Thymus (tissue), 11 donors: ENCODE measurements at regions not wholly inside any gene's neighbourhood (a gene's known extent, or its start where the extent isn't known, plus 50 kb on each side); places are given as distances from the start of the nearest gene placed in this dataset.

Experiments
- DNase-seq, 9 donors: peaks; one replicate each; pipeline ENCODE4 v3.0.0-alpha.2; 2013; ENCODE audit warnings: low spot score in 9 of 9, low read depth in 6 of 9, missing footprints in 1 of 9
- H3K27ac ChIP-seq, 2 donors: one replicate each; pipeline ENCODE4 v1.5.1; 2013; ENCODE audit warnings: control low read depth in 1 of 2, low read depth in 1 of 2, low read length in 1 of 2, mild to moderate bottlenecking in 1 of 2, moderate library complexity in 1 of 2
- H3K27me3 ChIP-seq, 2 donors: one replicate each; pipeline ENCODE4 v1.5.1; 2013; ENCODE audit warnings: low read length in 1 of 2; ENCODE audit not compliant: control insufficient read depth in 2 of 2, insufficient read depth in 1 of 2
- H3K36me3 ChIP-seq, 2 donors: one replicate each; pipeline ENCODE4 v1.5.1; 2013; ENCODE audit warnings: low read length in 1 of 2, mild to moderate bottlenecking in 1 of 2, moderate library complexity in 1 of 2; ENCODE audit not compliant: control insufficient read depth in 2 of 2, insufficient read depth in 2 of 2
- H3K4me1 ChIP-seq, 2 donors: one replicate each; pipeline ENCODE4 v1.5.1; 2013; ENCODE audit warnings: low read length in 2 of 2; ENCODE audit not compliant: control insufficient read depth in 2 of 2, insufficient read depth in 2 of 2
- H3K4me3 ChIP-seq, 2 donors: one replicate each; pipeline ENCODE4 v1.5.1; 2013; ENCODE audit warnings: low read length in 2 of 2, control low read depth in 1 of 2, mild to moderate bottlenecking in 1 of 2
- H3K9me3 ChIP-seq, 2 donors: one replicate each; pipeline ENCODE4 v1.5.1; 2013; ENCODE audit warnings: low read length in 1 of 2, mild to moderate bottlenecking in 1 of 2; ENCODE audit not compliant: control insufficient read depth in 2 of 2, insufficient read depth in 1 of 2
- WGBS: extraction: QIAGEN DNeasy Blood & Tissue Kit; methylation state at CpG from one replicate; pipeline ENCODE4 v1.1.7; 2013; 5-methylcytosine and 5-hydroxymethylcytosine counted together
- donor health status: healthy.

GRCh38 chr15:95647531-95648277 is 682.8 kb upstream of the NR2F2 start:
- Histone ChIP-seq H3K4me3 (no peak overlapping the region), H3K4me1 (no peaks in the 10 kb centered on the region), H3K27me3 (no peaks in the 10 kb centered on the region), H3K36me3 (no peaks in the 10 kb centered on the region), H3K27ac (no peak overlapping the region), H3K9me3 (no peaks in the 10 kb centered on the region)
- 91% methylated on average over 10 of the region's 10 CpGs for WGBS
- no peak for DNase-seq

GRCh38 chr15:95653361-95653805 is 677.1 kb upstream of the NR2F2 start:
- H3K9me3 ChIP-seq, result no peaks in the 10 kb centered on the region
- H3K4me3 ChIP-seq, result no peak overlapping the region
- WGBS, result 97% methylated on average over 8 of the region's 8 CpGs
- no peaks in the 10 kb centered on the region for H3K36me3 ChIP-seq
- H3K4me1 ChIP-seq, result no peaks in the 10 kb centered on the region
- H3K27me3 ChIP-seq, result no peaks in the 10 kb centered on the region
- no peak for DNase-seq
- no peak overlapping the region for H3K27ac ChIP-seq

GRCh38 chr15:95655089-95655607 is 675.4 kb upstream of the NR2F2 start:
- H3K27me3 ChIP-seq, result no peaks in the 10 kb centered on the region
- no peaks in the 10 kb centered on the region for H3K36me3 ChIP-seq
- H3K27ac ChIP-seq, result no peak overlapping the region
- H3K4me1 ChIP-seq, result no peaks in the 10 kb centered on the region
- H3K4me3 ChIP-seq, result no peak overlapping the region
- no peaks in the 10 kb centered on the region for H3K9me3 ChIP-seq
- WGBS, result 69% methylated on average over 4 of the region's 4 CpGs
- DNase-seq, result no peak

- no peaks in the 10 kb centered on the region for H3K9me3 ChIP-seq
- 86% methylated on average over 2 of the region's 2 CpGs for WGBS
- no peaks in the 10 kb centered on the region for H3K27me3 ChIP-seq
- H3K36me3 ChIP-seq, result no peaks in the 10 kb centered on the region
- no peak overlapping the region for H3K4me3 ChIP-seq
- no peak overlapping the region for H3K27ac ChIP-seq
- DNase-seq, result no peak
- H3K4me1 ChIP-seq, result no peaks in the 10 kb centered on the region
These were observed 673.9 kb upstream of the NR2F2 start for GRCh38 chr15:95656595-95656994.

GRCh38 chr15:95658799-95659198 is 671.7 kb upstream of the NR2F2 start:
- DNase-seq, result no peak
- WGBS, result 90% methylated on average over 3 of the region's 3 CpGs
- Histone ChIP-seq H3K27me3 (no peaks in the 10 kb centered on the region), H3K36me3 (no peaks in the 10 kb centered on the region), H3K9me3 (no peaks in the 10 kb centered on the region), H3K27ac (no peak overlapping the region), H3K4me3 (no peak overlapping the region), H3K4me1 (no peaks in the 10 kb centered on the region)

GRCh38 chr15:95659656-95660055 is 670.8 kb upstream of the NR2F2 start:
- no peak for DNase-seq

GRCh38 chr15:95662638-95663037 is 667.9 kb upstream of the NR2F2 start:
- WGBS, result 79% methylated on average over 1 of the region's 1 CpG
- no peak for DNase-seq
- no peaks in the 10 kb centered on the region for H3K27me3 ChIP-seq
- H3K4me1 ChIP-seq, result no peaks in the 10 kb centered on the region
- H3K4me3 ChIP-seq, result no peak overlapping the region
- H3K36me3 ChIP-seq, result no peaks in the 10 kb centered on the region
- H3K9me3 ChIP-seq, result no peaks in the 10 kb centered on the region
- no peak overlapping the region for H3K27ac ChIP-seq

More at GRCh38 chr15:95659656-95660055, 670.8 kb upstream of the NR2F2 start:
- Histone ChIP-seq H3K4me1 (no peaks in the 10 kb centered on the region), H3K27ac (no peak overlapping the region), H3K9me3 (no peaks in the 10 kb centered on the region), H3K27me3 (no peaks in the 10 kb centered on the region), H3K36me3 (no peaks in the 10 kb centered on the region), H3K4me3 (no peak overlapping the region)
- 61% methylated on average over 11 of the region's 11 CpGs for WGBS

- WGBS, result 91% methylated on average over 6 of the region's 6 CpGs
- no peaks in the 10 kb centered on the region for H3K36me3 ChIP-seq
- no peaks in the 10 kb centered on the region for H3K27me3 ChIP-seq
- no peak overlapping the region for H3K27ac ChIP-seq
- H3K4me3 ChIP-seq, result no peak overlapping the region
- DNase-seq, result no peak
- no peaks in the 10 kb centered on the region for H3K4me1 ChIP-seq
- no peaks in the 10 kb centered on the region for H3K9me3 ChIP-seq
These were observed 667.1 kb upstream of the NR2F2 start for GRCh38 chr15:95663156-95664100.

- WGBS, result 91% methylated on average over 3 of the region's 3 CpGs
- no peaks in the 10 kb centered on the region for H3K27me3 ChIP-seq
- DNase-seq, result no peak
- H3K9me3 ChIP-seq, result no peaks in the 10 kb centered on the region
- H3K4me1 ChIP-seq, result no peaks in the 10 kb centered on the region
- no peaks in the 10 kb centered on the region for H3K36me3 ChIP-seq
- H3K27ac ChIP-seq, result no peak overlapping the region
- no peak overlapping the region for H3K4me3 ChIP-seq
These were observed 666.0 kb upstream of the NR2F2 start for GRCh38 chr15:95664450-95664849.
